Muscle layer of duodenum (tissue), 2 donors: ENCODE measurements at regions not wholly inside any gene's neighbourhood (a gene's known extent, or its start where the extent isn't known, plus 50 kb on each side); places are given as distances from the start of the nearest gene placed in this dataset.
"Not testable (repeated sequence)": the region's sequence is repeated elsewhere in the genome, so short reads cannot be mapped to it uniquely, and the experiment has no call there.

Source experiments
- H3K27ac ChIP-seq: one replicate; pipeline ENCODE4 v1.7.0; 2013; ENCODE audit warnings: mild to moderate bottlenecking, low read length
- H3K27me3 ChIP-seq: one replicate; pipeline ENCODE4 v1.7.0; 2013; ENCODE audit warnings: low read depth, mild to moderate bottlenecking, control low read depth, low read length
- H3K36me3 ChIP-seq, 2 donors: one replicate each; pipeline ENCODE4 v1.7.0; 2013; ENCODE audit warnings: low read length in 2 of 2, control low read depth in 1 of 2, mild to moderate bottlenecking in 1 of 2; ENCODE audit not compliant: insufficient read depth in 2 of 2, control insufficient read depth in 1 of 2
- H3K4me1 ChIP-seq, 2 donors: one replicate each; pipeline ENCODE4 v1.7.0; 2013; ENCODE audit warnings: low read length in 2 of 2, mild to moderate bottlenecking in 2 of 2, control low read depth in 1 of 2, moderate library complexity in 1 of 2; ENCODE audit not compliant: insufficient read depth in 2 of 2, control insufficient read depth in 1 of 2
- H3K4me3 ChIP-seq, 2 donors: one replicate each; pipeline ENCODE4 v1.7.0; 2013; ENCODE audit warnings: low read length in 2 of 2, low read depth in 1 of 2, mild to moderate bottlenecking in 1 of 2
- H3K9me3 ChIP-seq, 2 donors: one replicate each; pipeline ENCODE4 v1.7.0; 2013; ENCODE audit warnings: low read length in 2 of 2, control low read depth in 1 of 2, mild to moderate bottlenecking in 1 of 2; ENCODE audit not compliant: control insufficient read depth in 1 of 2
- donor health status: healthy.

- Histone ChIP-seq H3K4me3 (no peak overlapping the region), H3K4me1 (peaks cover 0 to 6% of the 10 kb centered on the region in 2 donors), H3K36me3 (no peaks in the 10 kb centered on the region), H3K27ac (no peak overlapping the region), H3K27me3 (no peaks in the 10 kb centered on the region), H3K9me3 (no peaks in the 10 kb centered on the region)
Measured at GRCh38 chr12:59113831-59114615, 193.7 kb upstream of the LRIG3 start.

GRCh38 chr12:59111851-59112250 is 191.5 kb upstream of the LRIG3 start:
- Histone ChIP-seq H3K27ac (no peak overlapping the region), H3K27me3 (no peaks in the 10 kb centered on the region), H3K4me3 (no peak overlapping the region), H3K4me1 (peaks cover 0 to 6% of the 10 kb centered on the region in 2 donors), H3K36me3 (no peaks in the 10 kb centered on the region), H3K9me3 (no peaks in the 10 kb centered on the region)

GRCh38 chr12:59108516-59108915 is 188.2 kb upstream of the LRIG3 start:
- not testable (repeated sequence) for H3K27ac ChIP-seq, H3K4me3 ChIP-seq, H3K36me3 ChIP-seq, H3K4me1 ChIP-seq, H3K27me3 ChIP-seq, H3K9me3 ChIP-seq

- H3K27me3 ChIP-seq: no peaks in the 10 kb centered on the region
- H3K27ac ChIP-seq: no peak overlapping the region
- H3K9me3 ChIP-seq: no peaks in the 10 kb centered on the region
- H3K4me3 ChIP-seq: no peak overlapping the region
- H3K36me3 ChIP-seq: no peaks in the 10 kb centered on the region
- H3K4me1 ChIP-seq: no peaks in the 10 kb centered on the region
Measured at GRCh38 chr12:59100585-59100984, 180.3 kb upstream of the LRIG3 start.

- Histone ChIP-seq H3K36me3 (no peaks in the 10 kb centered on the region), H3K27me3 (no peaks in the 10 kb centered on the region), H3K4me3 (no peak overlapping the region), H3K27ac (no peak overlapping the region), H3K4me1 (no peaks in the 10 kb centered on the region), H3K9me3 (no peaks in the 10 kb centered on the region)
Measured at GRCh38 chr12:59097876-59098275, 177.6 kb upstream of the LRIG3 start.

GRCh38 chr12:59096246-59096645 is 175.9 kb upstream of the LRIG3 start:
- Histone ChIP-seq H3K27ac (no peak overlapping the region), H3K36me3 (no peaks in the 10 kb centered on the region), H3K9me3 (no peaks in the 10 kb centered on the region), H3K4me1 (no peaks in the 10 kb centered on the region), H3K27me3 (no peaks in the 10 kb centered on the region), H3K4me3 (no peak overlapping the region)

- no peaks in the 10 kb centered on the region for H3K9me3 ChIP-seq
- no peaks in the 10 kb centered on the region for H3K4me1 ChIP-seq
- no peaks in the 10 kb centered on the region for H3K27me3 ChIP-seq
- H3K36me3 ChIP-seq: no peaks in the 10 kb centered on the region
- no peak overlapping the region for H3K27ac ChIP-seq
- no peak overlapping the region for H3K4me3 ChIP-seq
Measured at GRCh38 chr12:59093073-59093772, 172.9 kb upstream of the LRIG3 start.

GRCh38 chr12:59088673-59089072 is 168.4 kb upstream of the LRIG3 start:
- Histone ChIP-seq H3K36me3 (no peaks in the 10 kb centered on the region), H3K4me1 (peaks cover 15 to 31% of the 10 kb centered on the region in 2 donors), H3K9me3 (no peaks in the 10 kb centered on the region), H3K27me3 (no peaks in the 10 kb centered on the region), H3K27ac (no peak overlapping the region), H3K4me3 (no peak overlapping the region)

GRCh38 chr12:59087691-59088090 is 167.4 kb upstream of the LRIG3 start:
- no peak overlapping the region for H3K4me3 ChIP-seq
- H3K9me3 ChIP-seq: no peaks in the 10 kb centered on the region
- peaks cover 16 to 32% of the 10 kb centered on the region in 2 donors for H3K4me1 ChIP-seq
- H3K36me3 ChIP-seq: no peaks in the 10 kb centered on the region
- H3K27me3 ChIP-seq: no peaks in the 10 kb centered on the region
- H3K27ac ChIP-seq: no peak overlapping the region

GRCh38 chr12:59087077-59087673 is 166.9 kb upstream of the LRIG3 start:
- no peak overlapping the region for H3K4me3 ChIP-seq
- peaks cover 16 to 32% of the 10 kb centered on the region in 2 donors for H3K4me1 ChIP-seq

GRCh38 chr12:59086126-59086525 is 165.8 kb upstream of the LRIG3 start:
- H3K27ac ChIP-seq: no peak overlapping the region
- peaks cover 16 to 32% of the 10 kb centered on the region in 2 donors for H3K4me1 ChIP-seq
- no peak overlapping the region for H3K4me3 ChIP-seq
- H3K27me3 ChIP-seq: no peaks in the 10 kb centered on the region
- no peaks in the 10 kb centered on the region for H3K9me3 ChIP-seq
- H3K36me3 ChIP-seq: no peaks in the 10 kb centered on the region

More at GRCh38 chr12:59087077-59087673, 166.9 kb upstream of the LRIG3 start:
- no peaks in the 10 kb centered on the region for H3K9me3 ChIP-seq
- no peaks in the 10 kb centered on the region for H3K36me3 ChIP-seq
- H3K27me3 ChIP-seq: no peaks in the 10 kb centered on the region
- no peak overlapping the region for H3K27ac ChIP-seq
